Activated CD4-positive, alpha-beta T cell treated with anti-CD3 and anti-CD28 coated beads, Interleukin-2, amount 10 ng/mL, durations not matched to agents 24 days and 14 days (primary cell): ENCODE measurements at regions not wholly inside any gene's neighbourhood (a gene's known extent, or its start where the extent isn't known, plus 50 kb on each side); places are given as distances from the start of the nearest gene placed in this dataset.

ENCODE experiments used
- DNase-seq: peaks from one replicate; pipeline ENCODE4 v3.0.0; 2022
- H3K27ac Mint-ChIP-seq: one replicate; pipeline ENCODE4 v1.8.0; 2022; ENCODE audit warnings: mild to moderate bottlenecking, mixed read lengths
- H3K27me3 Mint-ChIP-seq: one replicate; pipeline ENCODE4 v1.8.0; 2022; ENCODE audit warnings: mixed read lengths
- H3K36me3 Mint-ChIP-seq: one replicate; pipeline ENCODE4 v1.8.0; 2022; ENCODE audit warnings: low read depth, mild to moderate bottlenecking, mixed read lengths
- H3K4me1 Mint-ChIP-seq: one replicate; pipeline ENCODE4 v1.8.0; 2021; ENCODE audit warnings: mixed read lengths
- H3K4me3 Mint-ChIP-seq: one replicate; pipeline ENCODE4 v1.8.0; 2022; ENCODE audit warnings: mild to moderate bottlenecking, moderate library complexity, mixed read lengths
- H3K9me3 Mint-ChIP-seq: one replicate; pipeline ENCODE4 v1.8.0; 2021; ENCODE audit warnings: mixed read lengths
- intact Hi-C: fragments of 100-400 bp; cut with micrococcal nuclease; formaldehyde crosslinking; loops from one replicate; pipeline ENCODE4 v1.15.1; 2023

DNA sequence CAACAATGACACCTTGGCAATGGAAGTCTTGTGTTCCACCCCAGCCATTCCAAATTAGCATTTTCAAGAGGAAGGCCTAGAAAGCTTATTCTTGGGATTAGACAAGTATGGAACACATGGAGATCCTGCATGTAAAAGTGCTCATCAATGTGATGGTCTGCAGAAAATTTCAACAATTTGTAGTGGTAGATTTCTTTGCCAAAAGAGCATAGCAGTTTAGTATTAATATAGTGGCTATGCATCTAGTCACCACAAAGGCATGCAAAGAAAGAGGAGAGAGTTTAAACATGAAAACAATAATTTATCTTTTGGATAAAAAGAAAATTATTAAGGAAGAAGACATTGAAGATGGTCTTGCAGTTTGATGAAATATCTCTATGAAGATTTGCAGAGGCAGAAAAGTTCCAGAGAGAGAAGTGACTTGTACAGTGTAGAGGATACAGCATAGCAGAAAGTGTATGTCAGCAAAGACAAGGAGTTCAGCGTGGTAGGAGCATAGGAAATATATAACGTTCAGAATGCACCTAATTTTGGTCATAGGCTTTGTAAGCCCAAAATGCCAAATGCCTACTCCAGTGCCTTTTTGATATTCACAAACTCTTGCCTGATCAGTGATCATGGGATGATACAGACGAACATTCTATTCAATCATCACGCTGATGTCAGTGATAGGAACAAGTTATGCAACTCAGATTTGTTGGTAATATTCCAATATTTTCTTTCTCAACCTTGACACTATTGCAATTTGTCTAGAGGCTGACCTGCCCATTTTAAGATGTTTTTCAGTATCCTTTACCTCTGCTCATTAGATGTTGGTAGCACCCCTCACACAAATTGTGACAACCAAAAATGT is 727.9 kb upstream of the SOX9 start:
- Mint-ChIP-seq H3K27ac (no peak overlapping the region), H3K4me1 (no peaks in the 10 kb centered on the region), H3K4me3 (no peak overlapping the region), H3K27me3 (no peaks in the 10 kb centered on the region), H3K36me3 (no peaks in the 10 kb centered on the region), H3K9me3 (peaks cover 9% of the 10 kb centered on the region)
- no peak for DNase-seq
- intact Hi-C loops: no loop called here

DNA sequence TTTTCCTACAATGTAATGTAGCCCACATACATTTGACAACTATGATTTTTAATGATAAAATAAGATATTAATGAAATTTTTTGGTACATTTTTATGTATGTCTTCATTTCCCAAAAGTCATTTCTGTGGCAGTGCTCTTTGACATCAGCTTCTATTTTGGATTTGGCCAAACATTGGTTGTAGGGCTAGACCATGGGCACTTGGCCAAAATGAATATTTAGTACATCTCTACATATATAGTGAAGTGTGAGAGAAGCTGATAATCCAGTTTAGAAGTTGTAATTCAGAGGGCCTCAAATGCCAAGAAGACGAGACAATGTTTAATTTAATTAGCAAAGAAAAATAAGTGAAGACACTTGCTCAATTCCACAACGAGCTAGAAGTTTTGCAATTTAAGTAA is 724.9 kb upstream of the SOX9 start:
- no peak for DNase-seq
- Mint-ChIP-seq H3K27me3 (no peaks in the 10 kb centered on the region), H3K9me3 (peaks cover 3% of the 10 kb centered on the region), H3K27ac (no peak overlapping the region), H3K4me1 (no peaks in the 10 kb centered on the region), H3K36me3 (no peaks in the 10 kb centered on the region), H3K4me3 (no peak overlapping the region)
- intact Hi-C loops: no loop called here

DNA sequence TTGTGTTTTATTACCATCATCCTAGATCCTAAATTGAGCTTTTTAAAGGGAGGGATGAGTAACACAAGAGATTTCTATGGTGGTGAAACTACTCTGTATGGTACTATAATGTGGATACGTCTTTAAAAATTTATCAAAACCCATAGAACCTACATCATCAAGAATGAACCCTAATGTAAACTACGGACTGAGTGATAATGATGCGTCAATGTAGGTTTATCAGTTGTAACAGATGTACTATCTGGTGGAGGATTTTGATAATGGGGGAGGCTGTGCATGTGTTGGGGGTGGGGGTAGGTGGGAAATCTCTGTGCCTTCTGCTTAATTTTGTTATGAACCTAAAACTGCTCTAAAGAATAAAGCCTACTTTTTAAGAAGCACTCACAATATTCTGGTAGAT is 724.1 kb upstream of the SOX9 start:
- no peak overlapping the region for H3K4me3 Mint-ChIP-seq
- intact Hi-C loops: no loop called here
- H3K27ac Mint-ChIP-seq: no peak overlapping the region

DNA sequence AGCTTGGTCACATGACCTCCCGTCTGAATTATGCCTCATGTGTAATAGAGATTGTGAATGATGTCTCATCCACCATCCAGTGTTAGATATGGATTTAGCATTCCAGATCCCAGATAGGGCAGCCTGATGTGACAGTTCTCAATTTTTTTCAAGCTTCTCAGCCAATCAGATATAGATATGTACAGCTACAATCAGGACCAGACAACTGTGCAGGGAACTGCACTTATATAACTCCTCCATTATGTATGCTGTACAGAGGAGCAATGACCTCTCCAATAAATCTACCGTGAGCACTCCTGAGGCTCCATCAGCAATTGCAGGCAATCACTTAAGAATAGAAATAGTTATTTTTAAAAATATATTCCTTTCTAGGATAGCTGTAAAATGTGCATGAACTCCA is 722.8 kb upstream of the SOX9 start:
- Mint-ChIP-seq H3K4me1 (no peaks in the 10 kb centered on the region), H3K9me3 (peaks cover 3% of the 10 kb centered on the region), H3K4me3 (no peak overlapping the region), H3K36me3 (no peaks in the 10 kb centered on the region), H3K27me3 (no peaks in the 10 kb centered on the region), H3K27ac (no peak overlapping the region)
- no peak for DNase-seq
- intact Hi-C loops: no loop called here

More for the DNA sequence above, 724.1 kb upstream of the SOX9 start:
- peaks cover 6% of the 10 kb centered on the region for H3K9me3 Mint-ChIP-seq
- no peaks in the 10 kb centered on the region for H3K4me1 Mint-ChIP-seq
- H3K36me3 Mint-ChIP-seq: no peaks in the 10 kb centered on the region
- no peak for DNase-seq
- no peaks in the 10 kb centered on the region for H3K27me3 Mint-ChIP-seq

DNA sequence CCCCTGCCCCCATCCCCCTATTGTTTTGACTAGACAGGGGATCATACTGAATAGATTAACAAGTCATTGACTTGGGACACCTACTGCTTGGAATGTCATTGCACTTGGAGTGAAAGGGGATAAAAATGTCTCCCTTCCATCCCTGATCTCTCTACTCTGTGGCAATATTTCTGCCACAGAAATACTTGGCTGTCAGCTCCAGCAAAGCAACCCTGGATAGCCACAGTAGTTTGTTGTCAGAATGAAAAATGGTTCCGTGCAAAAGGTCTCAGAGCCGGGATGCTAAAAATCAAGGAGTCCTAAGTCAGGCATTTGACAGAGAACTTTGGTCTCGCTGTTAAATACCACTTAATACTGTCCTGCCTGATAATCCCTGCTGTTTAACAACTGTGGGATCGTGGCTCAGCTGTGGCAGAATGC is 722.0 kb upstream of the SOX9 start:
- intact Hi-C loops: no loop called here
- peaks cover 3% of the 10 kb centered on the region for H3K9me3 Mint-ChIP-seq
- no peaks in the 10 kb centered on the region for H3K36me3 Mint-ChIP-seq
- no peaks in the 10 kb centered on the region for H3K4me1 Mint-ChIP-seq
- no peak for DNase-seq
- H3K27me3 Mint-ChIP-seq: no peaks in the 10 kb centered on the region
- no peak overlapping the region for H3K27ac Mint-ChIP-seq
- no peak overlapping the region for H3K4me3 Mint-ChIP-seq

DNA sequence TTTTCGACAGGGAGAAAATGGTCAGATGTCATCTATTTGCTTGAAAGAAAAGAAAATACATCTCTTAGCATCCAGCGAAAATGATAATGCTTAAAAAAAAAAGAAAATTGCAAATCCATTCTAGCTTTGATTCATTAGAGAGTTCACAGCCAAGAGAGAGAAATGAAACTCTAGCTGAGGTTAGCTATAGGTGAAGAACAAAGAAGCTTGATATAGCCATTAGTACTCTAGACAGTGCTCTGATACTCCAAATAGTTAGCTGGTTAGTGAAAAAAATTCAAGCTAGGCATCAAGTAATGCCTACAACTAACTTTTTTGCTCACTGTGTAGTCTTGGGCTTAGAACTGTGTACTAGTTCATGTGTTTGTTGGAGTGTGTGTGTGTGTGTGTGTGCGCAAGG is 721.6 kb upstream of the SOX9 start:
- no peaks in the 10 kb centered on the region for H3K4me1 Mint-ChIP-seq
- H3K4me3 Mint-ChIP-seq: no peak overlapping the region
- DNase-seq: no peak
- no peaks in the 10 kb centered on the region for H3K27me3 Mint-ChIP-seq
- intact Hi-C loops: no loop called here
- H3K36me3 Mint-ChIP-seq: no peaks in the 10 kb centered on the region
- H3K27ac Mint-ChIP-seq: no peak overlapping the region
- peaks cover 3% of the 10 kb centered on the region for H3K9me3 Mint-ChIP-seq

DNA sequence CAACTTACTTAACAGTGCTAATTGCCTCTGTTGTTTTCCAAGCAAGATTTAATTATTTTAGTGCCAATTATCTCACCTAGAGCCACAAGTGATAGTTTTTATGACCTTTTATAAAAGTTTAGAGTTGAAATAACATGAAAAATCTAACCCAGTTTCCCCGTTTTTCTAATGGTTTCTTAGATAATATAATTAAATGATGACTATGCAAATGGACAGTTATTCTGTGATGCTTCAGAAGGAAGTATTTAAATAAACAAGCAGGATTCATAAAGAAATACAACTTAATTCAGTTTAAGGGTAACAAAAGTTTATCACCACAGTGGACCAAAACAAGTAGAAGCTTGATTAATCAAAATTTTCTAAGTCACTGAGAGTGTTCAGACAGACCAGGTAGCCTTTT is 721.2 kb upstream of the SOX9 start:
- no peak overlapping the region for H3K27ac Mint-ChIP-seq
- no peaks in the 10 kb centered on the region for H3K36me3 Mint-ChIP-seq
- intact Hi-C loops: no loop called here
- H3K4me3 Mint-ChIP-seq: no peak overlapping the region
- H3K4me1 Mint-ChIP-seq: no peaks in the 10 kb centered on the region
- no peaks in the 10 kb centered on the region for H3K27me3 Mint-ChIP-seq
- peaks cover 3% of the 10 kb centered on the region for H3K9me3 Mint-ChIP-seq
- DNase-seq: no peak

DNA sequence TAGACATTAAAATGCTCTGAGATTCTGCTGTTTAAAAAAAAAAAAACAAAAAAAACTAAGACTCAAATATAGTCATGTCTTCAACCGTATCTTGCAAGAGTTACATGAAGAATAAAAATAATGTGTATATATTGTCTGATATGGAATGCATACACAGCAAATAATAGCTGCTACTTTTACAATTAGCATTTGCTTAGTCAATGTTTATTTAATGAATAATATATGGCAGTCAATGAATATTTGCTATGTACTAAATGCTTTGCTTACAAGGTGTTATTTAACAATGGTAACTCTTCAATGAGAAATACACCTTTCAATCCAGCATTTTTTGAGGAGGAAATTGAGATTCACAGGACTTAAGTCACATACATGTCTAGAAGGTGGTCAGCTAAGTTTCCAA is 718.8 kb upstream of the SOX9 start:
- Mint-ChIP-seq H3K9me3 (peaks cover 3% of the 10 kb centered on the region), H3K27me3 (no peaks in the 10 kb centered on the region), H3K36me3 (no peaks in the 10 kb centered on the region), H3K4me3 (no peak overlapping the region), H3K4me1 (no peaks in the 10 kb centered on the region), H3K27ac (no peak overlapping the region)
- intact Hi-C loops: no loop called here
- DNase-seq: no peak

DNA sequence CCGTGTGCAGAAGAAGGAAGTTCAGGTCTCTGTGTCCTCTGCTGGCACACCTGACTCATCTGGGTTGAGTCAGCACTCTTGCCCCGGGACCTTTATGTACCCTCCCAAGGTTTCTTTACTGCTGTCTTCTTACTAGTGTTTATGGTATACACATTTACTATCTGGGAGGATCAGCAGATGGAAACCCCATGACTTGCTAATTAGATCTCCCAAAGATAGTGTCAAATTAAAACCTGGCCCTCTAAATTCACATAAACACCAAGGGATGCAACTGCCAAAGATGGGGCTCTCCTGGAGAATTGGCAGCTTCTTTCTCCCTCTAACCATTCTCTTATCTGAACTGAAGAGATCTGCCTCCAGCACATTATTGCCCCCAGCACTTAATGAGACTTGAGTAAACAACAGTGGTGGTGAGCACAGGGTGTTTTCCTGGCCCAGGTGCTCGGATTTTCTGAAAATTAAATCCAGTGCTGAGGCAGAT is 718.1 kb upstream of the SOX9 start:
- DNase-seq: no peak
- no peaks in the 10 kb centered on the region for H3K27me3 Mint-ChIP-seq
- intact Hi-C loops: no loop called here

DNA sequence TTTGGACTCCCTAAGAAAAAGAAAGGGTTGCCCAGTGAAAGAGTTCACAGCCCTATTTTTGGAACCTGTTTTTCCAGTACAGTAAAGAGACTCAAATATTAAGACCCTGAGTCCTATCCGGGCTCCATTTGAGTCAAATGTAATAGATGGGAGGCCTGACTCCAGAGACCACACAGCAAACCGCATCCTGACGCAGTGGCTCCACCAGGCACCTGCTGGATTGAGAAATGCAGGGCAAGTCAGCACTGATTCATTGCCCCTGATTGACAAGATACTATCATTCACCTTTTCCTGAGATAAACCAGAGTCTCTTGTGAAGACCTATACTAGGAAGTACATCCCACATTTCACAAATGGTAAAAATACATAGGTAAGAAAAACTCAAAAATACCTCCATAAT is 715.7 kb upstream of the SOX9 start:
- Mint-ChIP-seq H3K36me3 (no peaks in the 10 kb centered on the region), H3K4me3 (no peak overlapping the region), H3K27me3 (no peaks in the 10 kb centered on the region), H3K4me1 (no peaks in the 10 kb centered on the region), H3K27ac (no peak overlapping the region), H3K9me3 (peaks cover 7% of the 10 kb centered on the region)
- intact Hi-C loops: no loop called here
- no peak for DNase-seq

More for the DNA sequence above, 718.1 kb upstream of the SOX9 start:
- Mint-ChIP-seq H3K9me3 (peaks cover 3% of the 10 kb centered on the region), H3K4me1 (no peaks in the 10 kb centered on the region), H3K4me3 (no peak overlapping the region), H3K27ac (no peak overlapping the region), H3K36me3 (no peaks in the 10 kb centered on the region)

DNA sequence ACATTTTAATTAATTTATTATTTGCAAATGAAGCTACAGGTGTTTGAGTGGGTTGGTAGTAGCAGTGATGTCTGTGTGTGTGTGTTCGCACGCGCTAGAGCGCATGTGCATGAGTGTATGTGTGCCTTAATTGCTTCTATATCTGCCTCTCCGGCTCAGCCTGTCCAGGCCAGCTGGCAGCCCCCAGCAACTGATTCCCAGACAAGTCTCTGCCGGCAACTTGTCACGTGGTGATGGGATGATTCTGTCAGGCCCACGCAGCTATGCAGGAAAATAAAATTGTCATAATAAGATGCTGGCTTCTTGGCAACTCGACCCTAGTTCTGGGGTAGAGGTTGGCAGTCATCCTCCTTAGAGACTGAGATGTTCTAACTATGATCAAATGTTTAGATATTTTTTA is 712.8 kb upstream of the SOX9 start:
- Mint-ChIP-seq H3K9me3 (peaks cover 8% of the 10 kb centered on the region), H3K4me3 (no peak overlapping the region), H3K27me3 (no peaks in the 10 kb centered on the region), H3K36me3 (no peaks in the 10 kb centered on the region), H3K4me1 (no peaks in the 10 kb centered on the region), H3K27ac (no peak overlapping the region)
- DNase-seq: no peak
- intact Hi-C loops: no loop called here

DNA sequence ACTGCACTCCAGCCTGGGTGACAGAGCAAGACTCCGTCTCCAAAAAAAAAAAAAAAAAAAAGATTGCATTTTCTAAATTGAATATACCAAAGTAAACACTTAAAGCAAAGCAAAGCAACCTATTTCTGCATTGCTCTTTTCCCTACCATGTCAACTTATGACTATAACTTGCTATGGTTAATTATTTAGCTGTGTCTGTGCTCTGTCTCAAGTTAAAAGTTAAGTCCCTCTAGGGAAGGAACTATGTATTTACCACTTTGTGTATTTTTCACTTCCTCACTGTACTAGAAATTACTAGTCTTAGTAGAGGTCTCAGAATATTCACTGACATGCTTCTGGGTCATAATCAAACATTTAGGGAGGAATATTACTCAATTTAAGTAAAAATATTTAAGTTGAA is 711.7 kb upstream of the SOX9 start:
- Mint-ChIP-seq H3K9me3 (peaks cover 8% of the 10 kb centered on the region), H3K27ac (no peak overlapping the region), H3K36me3 (no peaks in the 10 kb centered on the region), H3K4me1 (no peaks in the 10 kb centered on the region), H3K4me3 (no peak overlapping the region), H3K27me3 (no peaks in the 10 kb centered on the region)
- DNase-seq: no peak
- intact Hi-C loops: no loop called here

DNA sequence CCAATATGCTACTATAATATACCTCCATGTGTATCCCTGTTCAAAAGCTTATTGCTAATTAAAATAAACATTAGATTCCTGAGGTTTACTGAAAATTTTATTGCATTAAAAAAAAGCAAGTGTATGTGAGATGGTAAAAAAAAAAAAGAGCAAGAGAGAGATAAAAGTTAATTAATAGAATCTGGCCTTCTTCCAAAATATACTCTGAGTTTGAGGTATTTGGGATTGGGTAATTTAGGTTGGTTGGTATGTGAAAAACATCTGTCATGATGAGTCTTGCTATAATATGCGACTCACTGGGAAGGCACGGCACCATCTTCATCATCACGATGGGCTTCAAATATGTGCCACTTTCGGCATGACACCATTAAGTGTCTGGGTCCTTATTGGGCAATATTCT is 711.1 kb upstream of the SOX9 start:
- H3K4me1 Mint-ChIP-seq: no peaks in the 10 kb centered on the region
- H3K4me3 Mint-ChIP-seq: no peak overlapping the region
- no peak for DNase-seq
- H3K9me3 Mint-ChIP-seq: peaks cover 8% of the 10 kb centered on the region
- H3K27me3 Mint-ChIP-seq: no peaks in the 10 kb centered on the region
- intact Hi-C loops: no loop called here
- H3K36me3 Mint-ChIP-seq: no peaks in the 10 kb centered on the region
- H3K27ac Mint-ChIP-seq: no peak overlapping the region

DNA sequence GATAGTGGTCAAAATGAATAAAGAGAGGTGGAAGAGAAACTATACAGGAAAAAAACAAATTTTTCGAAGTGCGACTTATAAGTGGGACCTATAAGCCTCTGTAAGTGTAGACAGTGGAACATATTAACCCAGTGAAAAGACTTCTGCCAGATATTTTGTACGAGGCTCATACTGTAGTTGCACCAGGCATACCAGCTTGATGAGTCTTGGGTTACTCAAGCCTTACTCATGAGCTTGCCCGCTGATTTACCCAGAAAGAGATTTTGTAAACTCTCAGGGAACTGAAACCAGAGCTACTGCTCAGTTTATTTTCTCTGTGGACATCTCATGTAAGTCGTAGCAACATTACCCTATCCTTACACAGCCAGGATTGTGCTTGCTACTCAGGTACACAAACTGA is 708.0 kb upstream of the SOX9 start:
- Mint-ChIP-seq H3K4me3 (no peak overlapping the region), H3K9me3 (peaks cover 8% of the 10 kb centered on the region), H3K27me3 (no peaks in the 10 kb centered on the region), H3K36me3 (no peaks in the 10 kb centered on the region), H3K4me1 (no peaks in the 10 kb centered on the region), H3K27ac (no peak overlapping the region)
- intact Hi-C loops: no loop called here
- DNase-seq: no peak

DNA sequence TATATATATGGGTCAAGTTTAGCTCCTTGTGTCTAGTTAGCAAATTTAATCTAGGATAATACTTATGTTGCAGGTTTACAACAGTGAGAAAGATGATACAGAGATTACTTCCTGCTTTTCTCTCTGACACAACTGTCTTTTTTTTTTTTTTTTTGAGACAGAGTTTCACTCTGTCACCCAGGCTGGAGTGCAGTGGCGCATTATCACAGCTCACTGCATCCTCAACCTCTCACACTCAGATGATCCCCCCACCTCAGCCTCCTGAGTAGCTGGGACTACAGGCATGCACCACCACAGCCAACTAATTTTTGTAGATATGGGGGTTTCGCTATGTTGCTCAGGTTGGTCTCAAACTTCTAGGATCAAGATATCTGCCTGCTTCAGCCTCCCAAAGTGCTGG is 706.9 kb upstream of the SOX9 start:
- peaks cover 8% of the 10 kb centered on the region for H3K9me3 Mint-ChIP-seq
- H3K4me1 Mint-ChIP-seq: no peaks in the 10 kb centered on the region
- no peak overlapping the region for H3K27ac Mint-ChIP-seq
- intact Hi-C loops: no loop called here
- H3K27me3 Mint-ChIP-seq: no peaks in the 10 kb centered on the region
- H3K36me3 Mint-ChIP-seq: no peaks in the 10 kb centered on the region
- no peak overlapping the region for H3K4me3 Mint-ChIP-seq
- DNase-seq: no peak
